Fibroblast of lung (primary cell): ENCODE measurements at regions not wholly inside any gene's neighbourhood (a gene's known extent, or its start where the extent isn't known, plus 50 kb on each side); places are given as distances from the start of the nearest gene placed in this dataset.
A peak's percentile ranks its signal among the peaks of the same experiment; 100 is the strongest.

Source experiments
- DNase-seq, 2 donors: peaks; one replicate each; pipeline versions ENCODE4 v3.0.0 to v3.0.0-alpha.2; 2010; ENCODE audit warnings: low read depth in 2 of 2
- H2AFZ ChIP-seq: 2 replicates; pipeline ENCODE4 v1.5.1; 2012; ENCODE audit warnings: low read length, control low read depth, inconsistent platforms
- H3K27ac ChIP-seq: 2 replicates; pipeline ENCODE4 v1.5.1; 2011; ENCODE audit warnings: low read length, control low read depth; ENCODE audit not compliant: insufficient read depth
- H3K27me3 ChIP-seq: 2 replicates; pipeline ENCODE4 v1.5.1; 2011; ENCODE audit warnings: mild to moderate bottlenecking, low read length; ENCODE audit not compliant: control insufficient read depth, insufficient read depth
- H3K36me3 ChIP-seq: 2 replicates; pipeline ENCODE4 v1.5.1; 2011; ENCODE audit warnings: low read length; ENCODE audit not compliant: control insufficient read depth, insufficient read depth
- H3K4me1 ChIP-seq: 2 replicates; pipeline ENCODE4 v1.5.1; 2011; ENCODE audit warnings: low read length; ENCODE audit not compliant: control insufficient read depth, insufficient read depth; ENCODE audit errors: extremely low read depth
- H3K4me2 ChIP-seq: 2 replicates; pipeline ENCODE4 v1.5.1; 2011; ENCODE audit warnings: low read length, control low read depth; ENCODE audit not compliant: insufficient read depth; ENCODE audit errors: extremely low read depth
- H3K4me3 ChIP-seq, 4 experiments: fragments of 200-600 bp in 1 of 4; sonication (generic) in 1 of 4; replicated peaks in 1 of 4; 2 replicates each; pipeline ENCODE4 v1.5.1; 2011 to 2016; ENCODE audit warnings: low read length in 4 of 4, low read depth in 3 of 4, mild to moderate bottlenecking in 3 of 4, control low read depth in 2 of 4, inconsistent platforms in 1 of 4, mixed read lengths in 1 of 4; ENCODE audit not compliant: insufficient read depth in 1 of 4; ENCODE audit errors: control extremely low read depth in 1 of 4
- H3K79me2 ChIP-seq: 2 replicates; pipeline ENCODE4 v1.5.1; 2012; ENCODE audit warnings: mild to moderate bottlenecking, low read length, inconsistent platforms; ENCODE audit not compliant: control insufficient read depth, insufficient read depth
- H3K9ac ChIP-seq: 2 replicates; pipeline ENCODE4 v1.5.1; 2011; ENCODE audit warnings: mild to moderate bottlenecking, low read length, control low read depth; ENCODE audit not compliant: insufficient read depth
- H3K9me3 ChIP-seq: 2 replicates; pipeline ENCODE4 v1.5.1; 2012; ENCODE audit warnings: low read depth, low read length; ENCODE audit not compliant: control insufficient read depth, insufficient read depth
- H4K20me1 ChIP-seq: 2 replicates; pipeline ENCODE4 v1.5.1; 2011; ENCODE audit warnings: low read length; ENCODE audit not compliant: control insufficient read depth, insufficient read depth; ENCODE audit errors: extremely low read depth
- CTCF ChIP-seq, 2 donors: IDR thresholded peaks in 1 of 2; conservative IDR thresholded peaks in 1 of 2; 1 replicate in 1 of 2; 2 replicates in 1 of 2; pipeline ENCODE4 v1.5.1; 2011 to 2012; ENCODE audit warnings: low read length in 2 of 2, control low read depth in 1 of 2, inconsistent platforms in 1 of 2, low read depth in 1 of 2, mild to moderate bottlenecking in 1 of 2
- EZH2 ChIP-seq: IDR thresholded peaks from 2 replicates; pipeline ENCODE4 v1.5.1; 2012; ENCODE audit warnings: low read length, control low read depth, mild to moderate bottlenecking; ENCODE audit errors: missing control alignments

GRCh38 chr5:89128092-89128491 is 245.1 kb upstream of the MEF2C start:
- no peak for TF ChIP-seq EZH2
- no peak for TF ChIP-seq CTCF (conservative IDR thresholded peaks at IDR 0.05 in 1 of 2, IDR thresholded peaks at IDR 0.05 in 1 of 2; ENCODE audit: low read depth in 1 of 2, low read length in 2 of 2)
- Histone ChIP-seq H3K27ac (no peak overlapping the region), H3K9me3 (no peaks in the 10 kb centered on the region), H3K79me2 (no peaks in the 10 kb centered on the region), H3K4me2 (no peak overlapping the region), H3K27me3 (no peaks in the 10 kb centered on the region), H3K4me1 (no peaks in the 10 kb centered on the region), H3K9ac (no peak overlapping the region), H3K36me3 (no peaks in the 10 kb centered on the region), H2AFZ (no peak overlapping the region), H4K20me1 (no peaks in the 10 kb centered on the region), H3K4me3 (no peak overlapping the region)
- peak; percentile 5 to 19 for DNase-seq

- no peak for DNase-seq
- no peaks in the 10 kb centered on the region for H3K79me2 ChIP-seq
- H3K4me3 ChIP-seq, result no peak overlapping the region
- no peak overlapping the region for H3K4me2 ChIP-seq
- no peaks in the 10 kb centered on the region for H3K27me3 ChIP-seq
- no peak overlapping the region for H2AFZ ChIP-seq
- H3K27ac ChIP-seq, result no peak overlapping the region
- no peaks in the 10 kb centered on the region for H3K36me3 ChIP-seq
- H3K9me3 ChIP-seq, result no peaks in the 10 kb centered on the region
- H4K20me1 ChIP-seq, result no peaks in the 10 kb centered on the region
- no peaks in the 10 kb centered on the region for H3K4me1 ChIP-seq
- no peak for TF ChIP-seq EZH2
- no peak for TF ChIP-seq CTCF (conservative IDR thresholded peaks at IDR 0.05 in 1 of 2, IDR thresholded peaks at IDR 0.05 in 1 of 2; ENCODE audit: low read depth in 1 of 2, low read length in 2 of 2)
- H3K9ac ChIP-seq, result no peak overlapping the region
These were observed 244.2 kb upstream of the MEF2C start for GRCh38 chr5:89127191-89127590.

DNA sequence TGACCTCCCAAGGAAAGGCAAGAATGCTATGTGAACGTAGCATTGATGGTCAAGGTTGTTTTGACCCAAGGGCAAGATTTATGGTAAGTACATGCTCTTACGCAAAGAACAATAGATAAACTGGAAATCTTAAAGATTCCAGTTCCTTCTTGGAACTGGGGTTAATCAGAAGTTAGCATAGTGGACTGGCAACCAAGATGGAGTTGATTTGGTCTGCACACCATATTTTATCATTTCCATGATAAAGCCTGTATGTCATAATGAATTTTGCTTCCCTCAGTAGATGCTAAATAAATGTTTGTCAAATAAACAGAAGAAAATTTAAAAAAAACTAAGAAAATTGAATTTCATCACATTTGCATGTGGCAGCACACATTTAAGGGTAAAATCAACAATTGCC is 242.4 kb upstream of the MEF2C start:
- H3K9ac ChIP-seq, result no peak overlapping the region
- no peak for DNase-seq
- H3K4me1 ChIP-seq, result no peaks in the 10 kb centered on the region
- H3K36me3 ChIP-seq, result no peaks in the 10 kb centered on the region
- TF ChIP-seq EZH2 (no peak), CTCF (conservative IDR thresholded peaks at IDR 0.05 in 1 of 2, IDR thresholded peaks at IDR 0.05 in 1 of 2; ENCODE audit: low read depth in 1 of 2, low read length in 2 of 2) (no peak)
- H3K27ac ChIP-seq, result no peak overlapping the region
- H3K27me3 ChIP-seq, result no peaks in the 10 kb centered on the region
- H2AFZ ChIP-seq, result no peak overlapping the region
- no peaks in the 10 kb centered on the region for H3K79me2 ChIP-seq
- no peak overlapping the region for H3K4me2 ChIP-seq
- no peak overlapping the region for H3K4me3 ChIP-seq
- H3K9me3 ChIP-seq, result no peaks in the 10 kb centered on the region
- H4K20me1 ChIP-seq, result no peaks in the 10 kb centered on the region
